Activated naive CD8-positive, alpha-beta T cell treated with anti-CD3 and anti-CD28 coated beads, Interleukin-2, amount 10 ng/mL, durations not matched to agents 7 days and 5 days (primary cell): ENCODE measurements at regions not wholly inside any gene's neighbourhood (a gene's known extent, or its start where the extent isn't known, plus 50 kb on each side); places are given as distances from the start of the nearest gene placed in this dataset.
"Not testable (repeated sequence)": the region's sequence is repeated elsewhere in the genome, so short reads cannot be mapped to it uniquely, and the experiment has no call there.

Experiments
- ATAC-seq: fragments of 150-1000 bp; cut with Tn5 transposase; one replicate; pipeline ENCODE4 v1.10.0; 2021; ENCODE audit warnings: low read depth, moderate library complexity
- POLR2A ChIA-PET: fragments of 350-600 bp; sonication (Branson Sonifier 250); formaldehyde crosslinking; loops from one replicate; lab custom pipeline; 2021; ENCODE audit warnings: antibody characterized with exemption; lab: Charles Lee
- DNase-seq: peaks from one replicate; pipeline ENCODE4 v3.0.0; 2021
- H3K27ac Mint-ChIP-seq: one replicate; pipeline ENCODE4 v1.8.0; 2022; ENCODE audit warnings: mild to moderate bottlenecking, mixed read lengths
- H3K27me3 Mint-ChIP-seq: one replicate; pipeline ENCODE4 v1.8.0; 2022; ENCODE audit warnings: mild to moderate bottlenecking, moderate library complexity, mixed read lengths
- H3K36me3 Mint-ChIP-seq: one replicate; pipeline ENCODE4 v1.8.0; 2021; ENCODE audit warnings: mild to moderate bottlenecking, mixed read lengths
- H3K4me1 Mint-ChIP-seq: one replicate; pipeline ENCODE4 v1.8.0; 2021; ENCODE audit warnings: mixed read lengths
- H3K4me3 Mint-ChIP-seq: one replicate; pipeline ENCODE4 v1.8.0; 2022; ENCODE audit warnings: mild to moderate bottlenecking, moderate library complexity, mixed read lengths
- H3K9me3 Mint-ChIP-seq: one replicate; pipeline ENCODE4 v1.8.0; 2021; ENCODE audit warnings: mixed read lengths

DNA sequence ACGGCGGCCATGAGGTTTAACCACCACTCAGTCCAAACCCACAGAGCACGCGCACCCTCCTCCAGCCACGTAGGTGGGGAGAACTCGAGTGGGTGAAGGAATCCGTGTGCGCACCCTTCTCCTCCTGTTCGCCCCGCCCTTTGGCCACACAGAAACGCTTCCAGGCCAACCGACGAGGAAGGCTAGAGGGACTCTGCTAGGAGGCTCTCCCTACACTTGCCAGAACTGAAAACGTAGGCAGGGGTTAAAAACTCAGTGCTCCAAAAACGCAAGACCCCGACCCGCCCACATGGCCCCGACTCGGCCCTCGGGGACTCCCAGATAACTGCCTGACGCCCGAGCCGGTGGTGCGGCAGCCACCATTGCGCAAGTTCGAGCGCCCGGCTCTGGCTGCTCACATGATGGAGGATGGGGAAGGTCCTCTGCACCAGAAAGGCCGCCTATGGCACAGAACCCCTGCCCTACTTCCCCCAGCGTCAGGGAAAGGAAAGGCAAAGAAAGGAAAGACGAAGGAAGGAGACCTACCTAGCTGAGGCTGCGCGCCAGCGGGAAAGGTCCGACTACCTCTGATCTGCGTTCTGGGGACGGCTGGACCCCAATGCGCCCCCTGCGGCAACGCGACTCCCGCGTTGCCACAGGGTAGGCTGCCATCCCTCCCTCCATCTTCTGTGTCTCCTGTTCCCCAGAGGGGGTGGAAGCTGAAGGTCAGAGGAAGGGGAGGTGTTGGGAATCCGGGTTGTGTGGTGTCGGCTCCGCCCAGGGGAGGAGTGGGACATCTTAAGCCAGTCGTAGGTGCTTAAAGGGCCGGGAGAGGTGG is 201.9 kb upstream of the AGTR2 start:
- no peak for DNase-seq
- no peaks in the 10 kb centered on the region for H3K36me3 Mint-ChIP-seq
- no peaks in the 10 kb centered on the region for H3K4me1 Mint-ChIP-seq
- POLR2A ChIA-PET: no interaction called here
- no peak for ATAC-seq
- peaks cover 2% of the 10 kb centered on the region for H3K9me3 Mint-ChIP-seq
- no peaks in the 10 kb centered on the region for H3K27me3 Mint-ChIP-seq
- H3K27ac Mint-ChIP-seq: no peak overlapping the region
- H3K4me3 Mint-ChIP-seq: no peak overlapping the region

DNA sequence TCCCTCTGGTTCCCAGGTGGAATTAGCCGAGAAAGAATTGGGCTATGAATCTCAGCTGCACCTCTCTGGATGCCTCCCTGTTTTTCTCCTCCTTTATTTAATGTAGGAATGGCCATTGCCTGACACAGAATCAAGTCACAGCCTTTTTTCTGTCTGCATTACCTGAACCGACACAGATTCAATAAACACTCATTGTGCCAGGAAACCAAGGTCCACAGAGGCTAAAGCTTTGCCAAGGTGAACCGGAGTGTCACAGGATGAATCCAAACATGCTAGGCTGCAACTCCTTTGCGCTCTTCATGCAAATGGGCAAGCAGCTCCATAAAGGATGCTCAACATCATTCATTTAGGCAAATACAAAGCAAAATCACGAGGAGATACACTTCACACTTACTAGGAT is 199.8 kb upstream of the AGTR2 start:
- Mint-ChIP-seq H3K27ac (no peak overlapping the region), H3K4me3 (no peak overlapping the region)
- no peak for ATAC-seq

DNA sequence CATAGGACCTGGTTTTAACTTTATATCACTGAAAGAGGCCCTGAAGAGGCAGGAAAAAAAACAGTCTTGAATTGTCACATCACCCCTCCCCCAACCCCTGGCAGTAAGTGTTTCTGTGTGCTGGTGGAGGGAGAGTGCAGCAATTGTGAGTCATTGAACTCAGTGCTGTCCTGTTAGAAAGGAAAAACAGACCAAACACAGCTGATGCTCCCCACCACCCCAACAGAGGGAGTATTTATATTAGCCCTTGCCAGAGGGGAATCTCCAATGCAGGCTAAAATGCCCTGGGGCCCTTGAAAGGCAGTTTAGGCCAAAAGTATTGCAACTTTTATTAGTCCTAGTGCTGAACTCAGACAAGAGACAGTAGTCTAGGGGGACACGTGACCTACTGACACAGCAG is 197.8 kb upstream of the AGTR2 start:
- Mint-ChIP-seq H3K27me3 (no peaks in the 10 kb centered on the region), H3K36me3 (no peaks in the 10 kb centered on the region), H3K4me1 (no peaks in the 10 kb centered on the region), H3K9me3 (peaks cover 3% of the 10 kb centered on the region), H3K27ac (no peak overlapping the region), H3K4me3 (no peak overlapping the region)
- POLR2A ChIA-PET: no interaction called here
- ATAC-seq: no peak
- no peak for DNase-seq

More for the DNA sequence above, 199.8 kb upstream of the AGTR2 start:
- Mint-ChIP-seq H3K4me1 (no peaks in the 10 kb centered on the region), H3K9me3 (peaks cover 3% of the 10 kb centered on the region), H3K36me3 (no peaks in the 10 kb centered on the region), H3K27me3 (no peaks in the 10 kb centered on the region)
- POLR2A ChIA-PET: no interaction called here
- DNase-seq: no peak

DNA sequence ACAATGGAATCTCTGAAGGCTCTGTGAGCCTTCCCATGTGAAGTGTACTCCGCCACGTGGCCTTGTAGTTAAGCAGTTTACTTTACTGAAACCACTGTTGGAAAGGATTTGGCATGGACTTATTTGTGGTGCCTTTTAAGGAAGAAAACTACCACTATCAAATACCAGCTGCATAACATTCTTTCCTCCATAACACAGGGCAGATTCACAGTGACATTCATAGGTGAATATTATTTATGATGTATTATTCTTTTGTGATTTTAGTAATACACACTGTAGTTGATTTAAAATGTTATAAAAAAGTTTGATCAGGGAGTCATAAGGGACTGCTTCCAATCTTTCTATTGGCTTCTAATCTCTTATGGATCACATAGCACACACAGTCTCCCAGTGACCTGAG is 192.5 kb upstream of the AGTR2 start:
- POLR2A ChIA-PET: no interaction called here
- Mint-ChIP-seq H3K4me1 (no peaks in the 10 kb centered on the region), H3K27ac (no peak overlapping the region), H3K36me3 (no peaks in the 10 kb centered on the region), H3K27me3 (no peaks in the 10 kb centered on the region), H3K9me3 (peaks cover 2% of the 10 kb centered on the region), H3K4me3 (no peak overlapping the region)
- ATAC-seq: no peak
- no peak for DNase-seq

DNA sequence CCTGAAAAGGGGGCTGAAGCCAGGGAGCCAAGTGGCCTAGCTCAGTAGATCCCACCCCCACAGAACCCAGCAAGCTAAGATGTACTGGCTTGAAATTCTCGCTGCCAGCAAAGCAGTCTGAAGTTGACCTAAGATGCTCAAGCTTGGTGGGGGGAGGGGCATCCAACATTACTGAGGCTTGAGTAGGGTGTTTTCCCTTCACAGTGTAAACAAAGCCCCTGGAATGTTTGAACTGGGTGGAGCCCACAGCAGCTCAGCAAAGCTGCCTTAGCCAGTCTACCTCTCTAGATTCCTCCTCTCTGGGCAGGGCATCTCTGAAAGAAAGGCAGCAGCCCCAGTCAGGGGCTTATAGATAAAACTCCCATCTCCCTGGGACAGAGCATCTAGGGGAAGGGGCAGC is 187.4 kb upstream of the AGTR2 start:
- not testable (repeated sequence) for H3K4me1 Mint-ChIP-seq, ATAC-seq

DNA sequence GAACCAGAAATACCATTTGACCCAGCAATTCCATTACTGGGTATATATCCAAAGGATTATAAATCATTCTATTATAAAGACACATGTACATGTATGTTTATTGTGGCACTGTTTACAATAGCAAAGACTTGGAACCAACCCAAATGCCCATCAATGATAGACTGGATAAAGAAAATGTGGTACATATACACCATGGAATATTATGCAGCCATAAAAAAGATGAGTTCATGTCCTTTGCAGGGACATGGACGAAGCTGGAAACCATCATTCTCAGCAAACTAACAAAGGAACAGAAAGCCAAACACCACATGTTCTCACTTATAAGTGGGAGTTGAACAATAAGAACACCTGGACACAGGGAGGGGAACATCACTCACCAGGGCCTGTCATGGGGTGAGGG is 183.1 kb upstream of the AGTR2 start:
- H3K9me3 Mint-ChIP-seq, ATAC-seq, H3K4me3 Mint-ChIP-seq, H3K27ac Mint-ChIP-seq, POLR2A ChIA-PET, DNase-seq, H3K27me3 Mint-ChIP-seq, H3K4me1 Mint-ChIP-seq, H3K36me3 Mint-ChIP-seq: not testable (repeated sequence)

More for the DNA sequence above, 187.4 kb upstream of the AGTR2 start:
- H3K9me3 Mint-ChIP-seq, DNase-seq, H3K4me3 Mint-ChIP-seq, POLR2A ChIA-PET, H3K36me3 Mint-ChIP-seq, H3K27ac Mint-ChIP-seq, H3K27me3 Mint-ChIP-seq: not testable (repeated sequence)

DNA sequence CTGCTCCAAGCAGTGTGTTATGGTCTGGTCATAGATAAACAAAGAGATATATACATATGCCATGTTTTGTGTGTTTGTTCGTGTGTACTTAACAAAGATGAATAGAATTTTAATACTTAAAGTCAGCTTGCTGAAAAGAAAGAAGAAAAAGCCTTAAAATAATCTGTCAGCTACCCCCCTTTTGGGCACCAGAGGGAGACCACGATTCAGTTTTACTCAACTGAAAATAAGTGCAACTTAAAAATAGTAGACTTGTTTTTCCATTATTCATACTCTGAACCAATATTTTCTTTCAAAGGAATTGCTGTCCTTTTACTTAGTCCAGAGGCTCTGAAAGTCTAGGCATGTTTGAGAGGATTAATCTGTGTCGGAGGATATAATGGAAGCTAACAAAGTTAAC is 181.7 kb upstream of the AGTR2 start:
- Mint-ChIP-seq H3K27ac (no peak overlapping the region), H3K4me1 (no peaks in the 10 kb centered on the region), H3K36me3 (no peaks in the 10 kb centered on the region), H3K4me3 (no peak overlapping the region), H3K9me3 (peaks cover 4% of the 10 kb centered on the region), H3K27me3 (no peaks in the 10 kb centered on the region)
- POLR2A ChIA-PET: no interaction called here
- ATAC-seq: no peak
- no peak for DNase-seq

- DNase-seq: no peak
- no peaks in the 10 kb centered on the region for H3K4me1 Mint-ChIP-seq
- H3K27ac Mint-ChIP-seq: no peak overlapping the region
- POLR2A ChIA-PET: no interaction called here
- H3K36me3 Mint-ChIP-seq: no peaks in the 10 kb centered on the region
- peaks cover 2% of the 10 kb centered on the region for H3K9me3 Mint-ChIP-seq
- no peak overlapping the region for H3K4me3 Mint-ChIP-seq
- H3K27me3 Mint-ChIP-seq: no peaks in the 10 kb centered on the region
- no peak for ATAC-seq
Measured at GRCh38 chrX:115989686-115990085, 180.9 kb upstream of the AGTR2 start.

GRCh38 chrX:116009346-116009745 is 161.2 kb upstream of the AGTR2 start:
- Mint-ChIP-seq H3K4me1 (no peaks in the 10 kb centered on the region), H3K27ac (no peak overlapping the region), H3K27me3 (peaks cover 1% of the 10 kb centered on the region), H3K36me3 (no peaks in the 10 kb centered on the region), H3K9me3 (peaks cover 7% of the 10 kb centered on the region), H3K4me3 (no peak overlapping the region)
- no peak for DNase-seq
- POLR2A ChIA-PET: no interaction called here
- ATAC-seq: no peak

GRCh38 chrX:116009861-116010710 is 160.5 kb upstream of the AGTR2 start:
- ATAC-seq: no peak

GRCh38 chrX:116010939-116011338 is 159.6 kb upstream of the AGTR2 start:
- Mint-ChIP-seq H3K27me3 (peaks cover 1% of the 10 kb centered on the region), H3K4me3 (no peak overlapping the region), H3K4me1 (no peaks in the 10 kb centered on the region), H3K27ac (no peak overlapping the region), H3K9me3 (peaks cover 7% of the 10 kb centered on the region), H3K36me3 (no peaks in the 10 kb centered on the region)
- ATAC-seq (no peak), DNase-seq (no peak)
- POLR2A ChIA-PET: no interaction called here

More at GRCh38 chrX:116009861-116010710, 160.5 kb upstream of the AGTR2 start:
- Mint-ChIP-seq H3K36me3 (no peaks in the 10 kb centered on the region), H3K4me1 (no peaks in the 10 kb centered on the region), H3K4me3 (no peak overlapping the region), H3K27ac (no peak overlapping the region), H3K9me3 (peaks cover 7% of the 10 kb centered on the region), H3K27me3 (peaks cover 1% of the 10 kb centered on the region)
- no peak for DNase-seq
- POLR2A ChIA-PET: no interaction called here

- H3K36me3 Mint-ChIP-seq: no peaks in the 10 kb centered on the region
- ATAC-seq: no peak
- POLR2A ChIA-PET: no interaction called here
- H3K4me1 Mint-ChIP-seq: no peaks in the 10 kb centered on the region
- DNase-seq: no peak
- H3K27me3 Mint-ChIP-seq: no peaks in the 10 kb centered on the region
- H3K4me3 Mint-ChIP-seq: no peak overlapping the region
- peaks cover 3% of the 10 kb centered on the region for H3K9me3 Mint-ChIP-seq
- no peak overlapping the region for H3K27ac Mint-ChIP-seq
Measured at GRCh38 chrX:116031331-116031730, 139.2 kb upstream of the AGTR2 start.
